ENCODE measurements at regions not wholly inside any gene's neighbourhood (a gene's known extent, or its start where the extent isn't known, plus 50 kb on each side); places are given as distances from the start of the nearest gene placed in this dataset.

DNA sequence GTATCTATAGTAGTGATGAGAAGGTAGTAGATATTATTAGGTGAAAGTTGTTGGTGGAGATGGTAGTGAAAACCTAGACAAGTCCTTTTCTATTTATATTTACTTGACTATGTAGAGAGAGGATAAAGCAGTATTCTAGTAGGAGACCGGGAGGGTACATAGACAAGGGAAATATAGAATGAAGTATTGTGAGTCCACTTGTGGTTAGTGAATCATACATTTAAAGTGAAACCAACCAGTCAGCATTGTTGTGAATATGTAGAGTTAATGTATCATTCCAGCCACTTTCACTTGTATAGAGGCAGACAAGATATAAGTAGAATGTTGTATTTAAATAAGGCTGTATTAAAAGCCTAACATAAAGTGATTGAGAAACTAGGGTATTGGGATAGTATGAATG is 1711.3 kb upstream of the ACO1 start:
- H3K79me2 ChIP-seq (ENCODE audit: control insufficient read depth, insufficient read depth, low read length), result no peaks in the 10 kb centered on the region
- no peak overlapping the region for H3K4me3 ChIP-seq
- ChIA-PET SMC1A (ENCODE audit: uncharacterized antibody, unreplicated experiment) (no interaction called here), RAD21 (ENCODE audit: unreplicated experiment) (no interaction called here), POLR2A (no interaction called here), CTCF (no interaction called here)
- H3K9ac ChIP-seq (ENCODE audit: control insufficient read depth, insufficient read depth, low read length), result no peak overlapping the region
- 4% methylated on average over 1 of the region's 1 CpG for WGBS (ENCODE audit: insufficient coverage, insufficient replicate concordance, low lambda C conversion rate, missing lambda C conversion rate)
- no peak overlapping the region for H3K27ac ChIP-seq (ENCODE audit: control insufficient read depth, insufficient read depth)
- DNase-seq (ENCODE audit: low read depth, low spot score) (no peak), FAIRE-seq (no peak), ATAC-seq (no peak; the same call in 1 of the 3 replicates)
- H4K20me1 ChIP-seq (ENCODE audit: control insufficient read depth, insufficient read depth), result no peaks in the 10 kb centered on the region
- no peak overlapping the region for H2AFZ ChIP-seq (ENCODE audit: control insufficient read depth, low read depth, low read length)
- H3K9me3 ChIP-seq (replicated peaks; ENCODE audit: control insufficient read depth, insufficient read depth, low read length), result no peaks in the 10 kb centered on the region
- H3K36me3 ChIP-seq (ENCODE audit: control insufficient read depth in 2 of 2, insufficient read depth in 2 of 2, low read length in 1 of 2), result no peaks in the 10 kb centered on the region
- H3K27me3 ChIP-seq (replicated peaks in 1 of 2; ENCODE audit: control insufficient read depth in 2 of 2, insufficient read depth in 2 of 2, low read length in 1 of 2), result no peaks in the 10 kb centered on the region
- in situ Hi-C loops (cut with MboI) (no loop called here), intact Hi-C loops (cut with micrococcal nuclease; ENCODE audit: unreplicated experiment) (no loop called here)
- no peaks in the 10 kb centered on the region for H3K4me1 ChIP-seq (ENCODE audit: control insufficient read depth, insufficient read depth, low read length)
- no TSS peak for BruUV-seq (replicated peaks)
- no peak overlapping the region for H3K4me2 ChIP-seq (ENCODE audit: control insufficient read depth, insufficient read depth)
- no peak for TF ChIP-seq CEBPB (IDR thresholded peaks at IDR 0.05; ENCODE audit: borderline replicate concordance in 1 of 2, low read depth in 2 of 2, low read length in 2 of 2)
- TF ChIP-seq, protein P1, sequence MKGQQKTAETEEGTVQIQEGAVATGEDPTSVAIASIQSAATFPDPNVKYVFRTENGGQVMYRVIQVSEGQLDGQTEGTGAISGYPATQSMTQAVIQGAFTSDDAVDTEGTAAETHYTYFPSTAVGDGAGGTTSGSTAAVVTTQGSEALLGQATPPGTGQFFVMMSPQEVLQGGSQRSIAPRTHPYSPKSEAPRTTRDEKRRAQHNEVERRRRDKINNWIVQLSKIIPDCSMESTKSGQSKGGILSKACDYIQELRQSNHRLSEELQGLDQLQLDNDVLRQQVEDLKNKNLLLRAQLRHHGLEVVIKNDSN (IDR thresholded peaks at IDR 0.05; ENCODE audit: borderline replicate concordance, extremely low read length, insufficient read depth, low read depth, low read length), result no peak
- no peak for TF ChIP-seq ASH2L (IDR thresholded peaks at IDR 0.05; ENCODE audit: borderline replicate concordance, low read depth)
- TF ChIP-seq CREM (IDR thresholded peaks at IDR 0.05; ENCODE audit: low read depth), result no peak
- TF ChIP-seq, protein P2, sequence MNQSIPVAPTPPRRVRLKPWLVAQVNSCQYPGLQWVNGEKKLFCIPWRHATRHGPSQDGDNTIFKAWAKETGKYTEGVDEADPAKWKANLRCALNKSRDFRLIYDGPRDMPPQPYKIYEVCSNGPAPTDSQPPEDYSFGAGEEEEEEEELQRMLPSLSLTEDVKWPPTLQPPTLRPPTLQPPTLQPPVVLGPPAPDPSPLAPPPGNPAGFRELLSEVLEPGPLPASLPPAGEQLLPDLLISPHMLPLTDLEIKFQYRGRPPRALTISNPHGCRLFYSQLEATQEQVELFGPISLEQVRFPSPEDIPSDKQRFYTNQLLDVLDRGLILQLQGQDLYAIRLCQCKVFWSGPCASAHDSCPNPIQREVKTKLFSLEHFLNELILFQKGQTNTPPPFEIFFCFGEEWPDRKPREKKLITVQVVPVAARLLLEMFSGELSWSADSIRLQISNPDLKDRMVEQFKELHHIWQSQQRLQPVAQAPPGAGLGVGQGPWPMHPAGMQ (IDR thresholded peaks at IDR 0.05; ENCODE audit: borderline replicate concordance), result no peak
- no peak for TF ChIP-seq BMI1 (IDR thresholded peaks at IDR 0.05; ENCODE audit: borderline replicate concordance)
- TF ChIP-seq, protein P3, sequence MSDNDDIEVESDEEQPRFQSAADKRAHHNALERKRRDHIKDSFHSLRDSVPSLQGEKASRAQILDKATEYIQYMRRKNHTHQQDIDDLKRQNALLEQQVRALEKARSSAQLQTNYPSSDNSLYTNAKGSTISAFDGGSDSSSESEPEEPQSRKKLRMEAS (IDR thresholded peaks at IDR 0.05; ENCODE audit: low read depth, low read length), result no peak
- no peak for TF ChIP-seq NR2F1 (conservative IDR thresholded peaks at IDR 0.05)
- no peak for TF ChIP-seq RBBP5 (conservative IDR thresholded peaks at IDR 0.05)
- no peak for TF ChIP-seq ZZZ3 (IDR thresholded peaks at IDR 0.05; ENCODE audit: control insufficient read depth, insufficient read length, low read depth)
- TF ChIP-seq, protein P4, sequence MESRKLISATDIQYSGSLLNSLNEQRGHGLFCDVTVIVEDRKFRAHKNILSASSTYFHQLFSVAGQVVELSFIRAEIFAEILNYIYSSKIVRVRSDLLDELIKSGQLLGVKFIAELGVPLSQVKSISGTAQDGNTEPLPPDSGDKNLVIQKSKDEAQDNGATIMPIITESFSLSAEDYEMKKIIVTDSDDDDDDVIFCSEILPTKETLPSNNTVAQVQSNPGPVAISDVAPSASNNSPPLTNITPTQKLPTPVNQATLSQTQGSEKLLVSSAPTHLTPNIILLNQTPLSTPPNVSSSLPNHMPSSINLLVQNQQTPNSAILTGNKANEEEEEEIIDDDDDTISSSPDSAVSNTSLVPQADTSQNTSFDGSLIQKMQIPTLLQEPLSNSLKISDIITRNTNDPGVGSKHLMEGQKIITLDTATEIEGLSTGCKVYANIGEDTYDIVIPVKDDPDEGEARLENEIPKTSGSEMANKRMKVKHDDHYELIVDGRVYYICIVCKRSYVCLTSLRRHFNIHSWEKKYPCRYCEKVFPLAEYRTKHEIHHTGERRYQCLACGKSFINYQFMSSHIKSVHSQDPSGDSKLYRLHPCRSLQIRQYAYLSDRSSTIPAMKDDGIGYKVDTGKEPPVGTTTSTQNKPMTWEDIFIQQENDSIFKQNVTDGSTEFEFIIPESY (IDR thresholded peaks at IDR 0.05), result no peak
- no peak for TF ChIP-seq PAX5 (IDR thresholded peaks at IDR 0.05; ENCODE audit: borderline replicate concordance, low read depth, low read length)
- TF ChIP-seq, protein P5, sequence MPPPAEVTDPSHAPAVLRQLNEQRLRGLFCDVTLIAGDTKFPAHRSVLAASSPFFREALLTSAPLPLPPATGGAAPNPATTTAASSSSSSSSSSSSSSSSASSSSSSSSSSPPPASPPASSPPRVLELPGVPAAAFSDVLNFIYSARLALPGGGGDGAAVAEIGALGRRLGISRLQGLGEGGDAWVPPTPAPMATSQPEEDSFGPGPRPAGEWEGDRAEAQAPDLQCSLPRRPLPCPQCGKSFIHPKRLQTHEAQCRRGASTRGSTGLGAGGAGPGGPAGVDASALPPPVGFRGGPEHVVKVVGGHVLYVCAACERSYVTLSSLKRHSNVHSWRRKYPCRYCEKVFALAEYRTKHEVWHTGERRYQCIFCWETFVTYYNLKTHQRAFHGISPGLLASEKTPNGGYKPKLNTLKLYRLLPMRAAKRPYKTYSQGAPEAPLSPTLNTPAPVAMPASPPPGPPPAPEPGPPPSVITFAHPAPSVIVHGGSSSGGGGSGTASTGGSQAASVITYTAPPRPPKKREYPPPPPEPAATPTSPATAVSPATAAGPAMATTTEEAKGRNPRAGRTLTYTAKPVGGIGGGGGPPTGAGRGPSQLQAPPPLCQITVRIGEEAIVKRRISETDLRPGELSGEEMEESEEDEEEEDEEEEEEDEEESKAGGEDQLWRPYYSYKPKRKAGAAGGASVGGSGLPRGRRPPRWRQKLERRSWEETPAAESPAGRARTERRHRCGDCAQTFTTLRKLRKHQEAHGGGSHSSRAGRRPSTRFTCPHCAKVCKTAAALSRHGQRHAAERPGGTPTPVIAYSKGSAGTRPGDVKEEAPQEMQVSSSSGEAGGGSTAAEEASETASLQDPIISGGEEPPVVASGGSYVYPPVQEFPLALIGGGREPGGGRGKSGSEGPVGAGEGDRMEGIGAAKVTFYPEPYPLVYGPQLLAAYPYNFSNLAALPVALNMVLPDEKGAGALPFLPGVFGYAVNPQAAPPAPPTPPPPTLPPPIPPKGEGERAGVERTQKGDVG (CRISPR knock-in tag; IDR thresholded peaks at IDR 0.05), result no peak
